Activated CD8-positive, alpha-beta memory T cell treated with anti-CD3 and anti-CD28 coated beads, Interleukin-2, amount 10 ng/mL, durations not matched to agents 7 days and 5 days (primary cell): ENCODE measurements at regions not wholly inside any gene's neighbourhood (a gene's known extent, or its start where the extent isn't known, plus 50 kb on each side); places are given as distances from the start of the nearest gene placed in this dataset.
"Not testable (repeated sequence)": the region's sequence is repeated elsewhere in the genome, so short reads cannot be mapped to it uniquely, and the experiment has no call there.

Experiments
- ATAC-seq: fragments of 150-1000 bp; cut with Tn5 transposase; one replicate; pipeline ENCODE4 v1.10.0; 2021; ENCODE audit warnings: moderate library complexity
- CTCF ChIA-PET: fragments of 350-600 bp; sonication (Branson Sonifier 250); formaldehyde crosslinking; loops from one replicate; lab custom pipeline; 2021; ENCODE audit warnings: antibody characterized with exemption; lab: Charles Lee
- DNase-seq: peaks from one replicate; pipeline ENCODE4 v3.0.0-alpha.2; 2020
- H3K27ac Mint-ChIP-seq: one replicate; pipeline ENCODE4 v1.8.0; 2021; ENCODE audit warnings: mild to moderate bottlenecking, mixed read lengths
- H3K27me3 Mint-ChIP-seq: one replicate; pipeline ENCODE4 v1.8.0; 2021; ENCODE audit warnings: mixed read lengths
- H3K36me3 Mint-ChIP-seq: one replicate; pipeline ENCODE4 v1.8.0; 2021; ENCODE audit warnings: mild to moderate bottlenecking, mixed read lengths
- H3K4me1 Mint-ChIP-seq: one replicate; pipeline ENCODE4 v1.8.0; 2021; ENCODE audit warnings: mixed read lengths
- H3K4me3 Mint-ChIP-seq: one replicate; pipeline ENCODE4 v1.8.0; 2021; ENCODE audit warnings: mild to moderate bottlenecking, moderate library complexity, mixed read lengths
- H3K9me3 Mint-ChIP-seq: one replicate; pipeline ENCODE4 v1.8.0; 2022; ENCODE audit warnings: low read depth, mixed read lengths

DNA sequence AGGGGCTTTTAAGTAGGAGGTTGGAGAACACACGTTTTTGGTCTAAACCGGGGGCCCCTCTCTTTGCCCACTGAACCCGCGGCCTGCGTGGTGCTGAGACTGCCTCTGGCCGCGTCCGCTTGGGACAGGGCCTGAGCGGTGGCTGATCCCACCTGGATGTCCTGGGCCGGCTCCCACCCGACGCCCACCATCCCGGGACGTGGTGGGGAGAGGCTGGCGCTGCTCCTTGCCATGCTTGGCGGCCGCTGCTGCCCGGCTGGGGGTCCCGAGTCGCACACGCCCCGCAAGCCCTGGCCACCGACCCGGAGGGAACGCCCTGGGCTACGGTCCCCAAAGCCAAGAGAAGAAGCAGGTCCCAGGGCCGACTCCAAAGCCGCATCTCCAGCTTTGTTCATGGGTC lies 130.1 kb downstream of the POTEM start:
- H3K4me3 Mint-ChIP-seq, DNase-seq, H3K27me3 Mint-ChIP-seq, H3K4me1 Mint-ChIP-seq, ATAC-seq, H3K9me3 Mint-ChIP-seq, H3K27ac Mint-ChIP-seq, H3K36me3 Mint-ChIP-seq, CTCF ChIA-PET: not testable (repeated sequence)

DNA sequence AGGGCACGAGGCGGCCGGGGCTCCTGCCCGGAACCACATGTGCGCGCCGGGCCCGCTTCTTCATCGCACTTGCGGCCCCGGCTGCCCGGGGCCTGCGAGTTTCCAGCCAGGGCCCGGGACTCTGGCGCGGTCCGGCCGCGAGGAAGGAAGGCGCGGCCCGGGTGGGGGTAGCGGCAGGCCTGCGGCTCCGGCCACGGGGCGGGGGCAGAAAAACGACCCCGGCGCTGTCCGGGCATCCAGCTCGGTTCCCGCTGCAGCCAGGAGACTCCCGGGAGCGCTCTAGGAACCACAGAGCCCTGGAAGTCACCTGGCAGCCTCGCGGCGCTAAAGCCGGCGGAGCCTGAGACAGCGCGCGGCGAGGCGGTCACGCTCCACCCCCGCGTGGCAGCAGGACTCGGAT lies 130.5 kb downstream of the POTEM start:
- H3K4me1 Mint-ChIP-seq, CTCF ChIA-PET, H3K9me3 Mint-ChIP-seq, H3K4me3 Mint-ChIP-seq, H3K27me3 Mint-ChIP-seq, DNase-seq, H3K36me3 Mint-ChIP-seq, H3K27ac Mint-ChIP-seq, ATAC-seq: not testable (repeated sequence)

DNA sequence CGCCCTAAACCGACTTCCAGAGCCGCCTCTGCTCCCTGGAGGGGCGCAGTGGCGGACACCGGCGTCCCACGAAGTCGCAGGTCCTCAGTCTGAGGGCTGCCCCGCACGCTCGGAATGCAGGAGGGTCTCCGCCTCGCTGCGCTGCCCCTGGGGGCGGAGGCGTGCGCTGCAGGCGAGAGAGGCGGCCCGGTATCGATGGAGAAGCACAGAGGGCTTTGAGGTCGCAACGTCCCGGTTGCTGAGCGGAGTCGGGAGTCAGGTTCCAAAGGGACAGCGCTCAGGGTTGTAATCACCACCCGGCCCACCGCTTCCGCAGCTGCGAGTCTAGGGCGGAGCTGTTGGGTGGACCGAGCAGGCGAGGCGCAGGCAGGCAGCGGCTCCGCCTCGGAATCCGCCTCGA lies 131.0 kb downstream of the POTEM start:
- H3K27me3 Mint-ChIP-seq, ATAC-seq, H3K36me3 Mint-ChIP-seq: not testable (repeated sequence)

DNA sequence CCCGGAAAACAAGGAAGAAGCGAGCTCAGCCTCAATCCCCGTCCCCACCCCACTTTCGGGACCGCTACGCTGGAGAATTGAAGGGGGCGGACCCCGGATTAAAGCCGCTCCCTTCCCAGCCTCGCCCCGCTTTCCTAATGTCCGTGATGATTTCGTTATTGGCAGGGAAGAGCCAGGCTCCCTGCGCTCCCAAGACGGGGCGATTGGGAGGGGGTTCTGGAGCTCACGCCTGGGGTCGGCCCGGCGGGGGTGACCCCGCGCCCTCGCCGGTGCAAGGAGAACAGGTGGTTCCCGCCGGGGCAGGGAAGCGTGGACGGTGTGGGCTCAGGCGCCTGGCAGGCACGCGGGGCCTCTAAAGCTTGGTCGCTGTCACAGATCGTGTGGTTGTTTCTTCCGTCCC lies 131.5 kb downstream of the POTEM start:
- DNase-seq, H3K4me1 Mint-ChIP-seq, H3K27ac Mint-ChIP-seq, H3K9me3 Mint-ChIP-seq, ATAC-seq, CTCF ChIA-PET, H3K4me3 Mint-ChIP-seq, H3K36me3 Mint-ChIP-seq, H3K27me3 Mint-ChIP-seq: not testable (repeated sequence)

More for the DNA sequence above, 131.0 kb downstream of the POTEM start:
- H3K4me1 Mint-ChIP-seq, CTCF ChIA-PET, DNase-seq, H3K4me3 Mint-ChIP-seq, H3K27ac Mint-ChIP-seq, H3K9me3 Mint-ChIP-seq: not testable (repeated sequence)

DNA sequence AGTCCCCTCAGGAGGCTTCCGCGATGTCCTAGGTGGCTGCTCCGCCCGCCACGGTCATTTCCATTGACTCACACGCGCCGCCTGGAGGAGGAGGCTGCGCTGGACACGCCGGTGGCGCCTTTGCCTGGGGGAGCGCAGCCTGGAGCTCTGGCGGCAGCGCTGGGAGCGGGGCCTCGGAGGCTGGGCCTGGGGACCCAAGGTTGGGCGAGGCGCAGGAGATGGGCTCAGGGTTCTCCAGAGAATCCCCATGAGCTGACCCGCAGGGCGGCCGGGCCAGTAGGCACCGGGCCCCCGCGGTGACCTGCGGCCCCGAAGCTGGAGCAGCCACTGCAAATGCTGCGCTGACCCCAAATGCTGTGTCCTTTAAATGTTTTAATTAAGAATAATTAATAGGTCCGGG lies 132.1 kb downstream of the POTEM start:
- H3K4me3 Mint-ChIP-seq, ATAC-seq: not testable (repeated sequence)

DNA sequence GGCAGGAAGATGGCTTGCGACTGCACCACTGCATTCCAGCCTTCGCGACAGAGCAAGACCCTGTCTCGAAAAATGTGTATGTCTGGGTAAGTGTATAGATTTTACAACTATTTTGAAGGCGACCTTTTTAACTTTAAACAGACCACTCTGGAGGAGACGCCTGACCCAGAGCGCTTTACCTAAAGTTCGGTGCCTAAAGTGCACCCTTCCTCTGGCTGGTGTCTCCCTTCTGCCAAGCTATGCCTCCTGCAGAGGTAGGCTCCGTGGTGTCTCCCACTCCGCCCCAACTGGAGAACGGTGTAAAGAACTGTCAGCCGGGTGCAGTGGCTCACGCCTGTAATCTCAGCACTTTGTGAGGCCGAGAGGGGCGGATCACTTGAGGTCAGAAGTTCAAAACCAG lies 132.7 kb downstream of the POTEM start:
- H3K4me1 Mint-ChIP-seq, CTCF ChIA-PET, DNase-seq, H3K36me3 Mint-ChIP-seq, H3K4me3 Mint-ChIP-seq, ATAC-seq, H3K27ac Mint-ChIP-seq, H3K27me3 Mint-ChIP-seq, H3K9me3 Mint-ChIP-seq: not testable (repeated sequence)

More for the DNA sequence above, 132.1 kb downstream of the POTEM start:
- H3K4me1 Mint-ChIP-seq, CTCF ChIA-PET, DNase-seq, H3K9me3 Mint-ChIP-seq, H3K36me3 Mint-ChIP-seq, H3K27ac Mint-ChIP-seq, H3K27me3 Mint-ChIP-seq: not testable (repeated sequence)

DNA sequence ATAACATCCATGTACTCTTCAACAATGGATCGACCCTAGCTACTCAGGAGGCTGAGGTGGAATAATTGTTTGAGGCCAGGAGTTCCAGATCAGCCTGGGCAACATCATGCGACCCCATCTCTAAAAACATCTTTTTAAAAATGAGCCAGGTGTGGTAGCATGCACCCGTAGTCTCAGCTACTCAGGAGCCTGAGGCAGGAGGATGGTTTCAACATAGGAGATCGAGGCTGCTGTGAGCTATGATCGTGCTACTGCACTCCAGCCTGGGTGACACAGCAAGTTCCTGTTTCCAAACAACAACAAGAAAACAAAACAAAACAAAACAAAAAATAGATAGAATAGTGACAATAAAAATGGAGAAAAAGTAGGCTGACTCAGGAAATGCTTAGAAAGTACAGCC lies 138.3 kb downstream of the POTEM start:
- CTCF ChIA-PET, H3K36me3 Mint-ChIP-seq, H3K27me3 Mint-ChIP-seq, H3K4me1 Mint-ChIP-seq, H3K9me3 Mint-ChIP-seq, H3K4me3 Mint-ChIP-seq, H3K27ac Mint-ChIP-seq, ATAC-seq, DNase-seq: not testable (repeated sequence)

DNA sequence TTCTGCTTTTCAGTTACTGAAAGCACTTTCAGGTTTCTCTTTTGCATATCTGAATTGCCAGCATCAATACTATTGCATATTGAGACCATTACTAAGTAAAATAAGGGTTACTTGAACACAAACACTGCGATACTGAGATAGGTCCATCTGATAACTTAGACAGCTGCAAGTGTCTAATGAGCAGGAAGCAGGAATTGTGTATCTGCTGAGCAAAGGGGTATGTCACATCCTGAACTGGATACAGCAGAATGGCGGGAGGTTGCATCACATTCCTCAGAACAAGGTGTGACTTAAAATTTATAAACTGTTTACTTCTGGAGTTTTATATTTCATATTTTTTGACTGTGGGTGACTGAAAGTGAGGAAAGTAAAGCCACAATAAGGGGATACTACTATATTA lies 142.7 kb downstream of the POTEM start:
- H3K4me1 Mint-ChIP-seq, H3K4me3 Mint-ChIP-seq, H3K27ac Mint-ChIP-seq, ATAC-seq, DNase-seq, H3K27me3 Mint-ChIP-seq, H3K36me3 Mint-ChIP-seq, CTCF ChIA-PET, H3K9me3 Mint-ChIP-seq: not testable (repeated sequence)

DNA sequence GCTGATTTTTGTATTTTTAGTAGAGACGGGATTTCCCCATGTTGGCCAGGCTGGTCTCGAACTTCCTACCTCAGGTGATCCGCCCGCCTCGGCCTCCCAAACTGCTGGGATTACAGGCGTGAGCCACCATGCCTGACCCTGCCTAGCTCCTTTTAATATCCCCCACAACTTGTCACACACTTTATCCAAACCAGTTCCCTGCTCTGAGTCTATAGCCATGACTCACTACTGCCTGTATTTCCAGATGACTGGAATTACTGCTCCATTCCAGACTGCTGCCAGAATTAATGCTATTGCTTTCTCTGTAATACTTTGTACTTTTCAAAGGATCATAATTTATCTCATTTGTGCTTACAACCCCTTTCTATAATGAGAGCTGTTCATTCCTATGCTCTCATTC lies 153.1 kb downstream of the POTEM start:
- H3K27me3 Mint-ChIP-seq, H3K4me3 Mint-ChIP-seq, H3K36me3 Mint-ChIP-seq, H3K9me3 Mint-ChIP-seq, ATAC-seq, H3K27ac Mint-ChIP-seq, CTCF ChIA-PET, DNase-seq, H3K4me1 Mint-ChIP-seq: not testable (repeated sequence)

DNA sequence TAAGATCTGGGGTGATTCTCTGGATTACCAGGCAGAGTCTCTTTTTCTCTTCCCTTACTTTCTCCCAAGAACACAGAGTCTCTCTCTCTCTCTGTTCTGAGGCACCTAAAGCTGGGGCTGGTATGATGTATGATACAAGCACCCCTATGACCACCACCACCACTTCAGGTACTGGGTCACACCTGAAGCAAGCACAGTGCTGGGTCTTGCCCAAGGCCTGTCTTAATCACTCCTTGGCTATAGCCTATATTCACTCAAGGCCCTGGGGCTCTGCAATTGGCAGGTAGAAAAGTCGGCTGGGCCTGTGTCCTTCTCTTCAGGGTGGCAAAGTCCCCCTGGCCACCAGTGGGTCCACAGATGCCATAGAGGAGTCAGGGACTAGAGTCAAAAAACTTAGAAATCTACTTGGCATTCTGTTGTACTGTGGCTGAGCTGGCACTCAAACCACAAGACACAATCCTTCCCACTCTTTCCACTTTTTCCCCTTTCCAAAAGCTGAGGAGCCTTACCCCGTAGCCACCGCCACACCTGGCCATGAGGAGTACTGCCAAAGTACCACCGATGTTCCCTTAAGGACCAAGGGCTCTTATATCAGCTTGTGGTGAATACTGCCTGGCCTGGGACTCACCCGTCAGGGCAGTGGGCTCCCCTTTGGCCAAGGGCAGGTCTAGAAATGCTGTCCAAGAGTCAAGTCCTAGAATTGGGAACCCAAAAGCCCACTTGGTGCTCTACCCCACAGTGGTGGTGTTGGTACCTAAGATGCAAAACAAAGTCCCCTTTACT lies 159.2 kb downstream of the POTEM start:
- ATAC-seq, H3K4me1 Mint-ChIP-seq, H3K9me3 Mint-ChIP-seq, H3K4me3 Mint-ChIP-seq, H3K27me3 Mint-ChIP-seq, H3K27ac Mint-ChIP-seq, CTCF ChIA-PET, H3K36me3 Mint-ChIP-seq, DNase-seq: not testable (repeated sequence)

DNA sequence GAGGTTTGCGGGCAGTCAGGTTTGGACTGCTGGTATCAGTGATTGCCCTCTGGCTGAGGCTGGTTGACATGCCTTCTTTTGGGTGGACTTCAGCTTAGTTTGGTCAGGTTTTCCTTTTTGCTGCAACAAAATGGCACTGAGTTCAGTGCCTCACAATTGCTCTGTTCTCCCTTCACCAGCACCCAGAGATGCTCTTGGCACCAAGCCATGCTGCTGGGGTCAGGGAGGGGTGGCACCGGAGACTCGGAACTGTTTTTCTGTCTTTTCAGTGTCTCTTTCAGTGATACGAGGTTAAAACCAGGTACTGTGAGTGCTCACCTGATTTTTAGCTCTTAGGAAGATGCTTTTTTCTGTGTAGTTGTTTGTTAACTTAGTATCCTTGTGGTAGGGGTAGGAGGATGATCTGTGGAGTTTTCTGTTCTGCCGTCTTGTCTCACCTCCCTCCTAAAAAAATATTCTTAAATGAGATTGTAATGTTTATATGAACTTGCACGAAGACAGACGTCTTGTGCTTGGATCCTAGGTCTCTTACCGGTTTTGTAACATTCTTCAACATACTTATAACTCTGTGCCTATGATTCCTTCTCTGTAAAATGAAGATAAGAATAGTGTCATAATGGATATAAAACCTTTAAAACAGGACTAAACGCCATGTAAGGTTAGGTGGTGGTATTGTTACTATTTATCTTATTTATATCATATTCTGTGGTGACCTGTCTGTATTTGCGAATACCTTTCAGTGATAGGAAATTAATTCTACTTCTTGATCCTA lies 160.6 kb downstream of the POTEM start:
- H3K27ac Mint-ChIP-seq, H3K4me1 Mint-ChIP-seq, ATAC-seq, H3K36me3 Mint-ChIP-seq, CTCF ChIA-PET, H3K9me3 Mint-ChIP-seq, DNase-seq, H3K27me3 Mint-ChIP-seq, H3K4me3 Mint-ChIP-seq: not testable (repeated sequence)

DNA sequence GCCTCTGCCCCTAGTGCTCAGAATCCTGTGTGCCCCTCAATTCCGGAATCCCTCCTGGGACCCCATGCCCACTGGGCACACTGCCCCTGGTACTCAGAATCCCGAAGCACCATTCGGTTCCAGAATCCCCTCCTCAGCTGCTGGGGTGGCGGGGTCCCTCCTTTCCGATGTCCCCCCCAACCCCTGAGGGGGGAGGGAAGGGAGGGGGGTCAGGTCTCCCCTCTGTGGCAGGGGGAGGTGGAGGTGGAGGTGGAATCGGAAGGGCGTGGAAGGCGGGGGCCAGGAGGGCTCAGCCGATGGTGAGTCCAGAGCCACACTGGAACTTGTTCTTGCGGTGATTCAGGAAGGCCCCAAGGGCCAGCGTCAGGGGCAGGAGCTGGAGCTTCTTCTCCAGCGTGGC lies 164.3 kb downstream of the POTEM start:
- CTCF ChIA-PET, H3K27ac Mint-ChIP-seq, DNase-seq, H3K9me3 Mint-ChIP-seq, H3K4me3 Mint-ChIP-seq, ATAC-seq, H3K27me3 Mint-ChIP-seq, H3K4me1 Mint-ChIP-seq, H3K36me3 Mint-ChIP-seq: not testable (repeated sequence)

DNA sequence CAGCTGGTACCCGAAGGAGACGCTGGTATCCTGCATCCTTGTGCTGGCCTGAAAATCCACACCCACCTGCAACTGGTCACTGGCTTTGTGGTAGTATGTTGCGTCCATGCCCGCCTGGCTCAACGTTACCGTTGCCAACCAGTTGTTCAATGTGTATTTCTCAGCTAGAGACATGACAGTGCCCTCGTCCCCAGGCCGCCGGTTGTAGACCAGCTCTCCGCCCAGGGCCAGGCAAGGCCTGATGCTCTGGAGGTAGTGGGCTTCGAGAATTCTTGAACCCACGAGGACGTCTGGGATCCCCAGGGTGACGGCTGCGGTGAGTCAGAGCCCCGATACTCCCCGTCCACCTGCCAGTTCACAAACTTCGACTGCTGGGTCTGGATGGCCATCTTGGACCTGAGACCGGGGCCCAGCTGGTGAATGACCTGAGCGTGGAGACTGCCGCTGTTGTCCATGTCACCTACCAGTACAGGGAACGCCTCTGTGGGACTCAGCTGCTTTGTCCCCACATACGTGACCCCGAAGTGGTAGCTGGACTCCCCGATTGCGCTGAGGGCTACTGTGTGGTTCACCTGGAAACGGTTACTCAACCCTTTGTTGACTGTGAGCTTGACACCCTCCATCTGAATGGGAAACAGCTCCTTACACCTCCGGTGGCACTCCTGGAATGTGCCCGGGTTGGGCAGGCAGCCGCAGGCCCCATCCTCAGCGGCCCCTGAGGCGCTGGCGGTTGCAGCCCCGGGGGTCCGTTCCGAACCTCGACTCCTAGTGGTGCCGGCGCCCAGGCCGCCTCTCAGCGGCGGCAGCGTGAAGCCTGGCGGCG lies 165.0 kb downstream of the POTEM start:
- H3K36me3 Mint-ChIP-seq, ATAC-seq, CTCF ChIA-PET: not testable (repeated sequence)

DNA sequence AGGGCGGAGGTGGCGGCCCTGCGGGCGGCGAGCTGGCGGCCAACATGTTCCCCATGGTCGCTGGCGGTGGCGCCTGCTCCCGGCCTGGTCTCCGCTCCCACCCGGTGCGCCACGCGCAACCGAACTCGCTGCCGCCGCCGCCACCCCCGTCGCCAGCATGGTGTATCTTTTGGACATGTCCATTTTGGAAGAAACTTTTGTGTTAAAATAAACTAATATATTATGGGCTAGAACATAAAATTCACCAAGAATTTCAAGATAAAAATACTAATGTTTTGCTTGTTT lies 165.5 kb downstream of the POTEM start:
- H3K4me1 Mint-ChIP-seq, H3K36me3 Mint-ChIP-seq, ATAC-seq, H3K27me3 Mint-ChIP-seq, DNase-seq, H3K9me3 Mint-ChIP-seq, H3K4me3 Mint-ChIP-seq, H3K27ac Mint-ChIP-seq, CTCF ChIA-PET: not testable (repeated sequence)

More for the DNA sequence above, 165.0 kb downstream of the POTEM start:
- not testable (repeated sequence) for H3K27ac Mint-ChIP-seq, H3K4me3 Mint-ChIP-seq, H3K9me3 Mint-ChIP-seq, H3K27me3 Mint-ChIP-seq, H3K4me1 Mint-ChIP-seq, DNase-seq
